Body of pancreas (tissue), 4 donors: ENCODE measurements at regions not wholly inside any gene's neighbourhood (a gene's known extent, or its start where the extent isn't known, plus 50 kb on each side); places are given as distances from the start of the nearest gene placed in this dataset.

Experiments
- CTCF ChIP-seq, 7 experiments: fragments of 450-650 bp in 4 of 7; fragments of 200-600 bp in 3 of 7; sonication (generic) in 3 of 7; IDR thresholded peaks; one replicate each; pipeline ENCODE4 v1.5.1; 2016 to 2019; ENCODE audit warnings: antibody characterized with exemption in 7 of 7
- POLR2A ChIP-seq, 3 donors: fragments of 450-650 bp; IDR thresholded peaks; one replicate each; pipeline ENCODE4 v1.6.1; 2016; ENCODE audit warnings: antibody characterized with exemption in 3 of 3, mild to moderate bottlenecking in 2 of 3

GRCh38 chr16:49964316-49964715, 60.7 kb upstream of the CNEP1R1 start:
- TF ChIP-seq CTCF (IDR thresholded peaks at IDR 0.05) (no peak), POLR2A (IDR thresholded peaks at IDR 0.05) (no peak)
